Heart left ventricle (tissue), 16 donors: ENCODE measurements at regions not wholly inside any gene's neighbourhood (a gene's known extent, or its start where the extent isn't known, plus 50 kb on each side); places are given as distances from the start of the nearest gene placed in this dataset.

Source experiments
- ATAC-seq, 4 donors: fragments of 200-7000 bp; cut with Tn5 transposase; one replicate each; pipeline ENCODE4 v1.9.1; 2020 to 2022; ENCODE audit warnings: moderate library complexity in 4 of 4, mild to moderate bottlenecking in 3 of 4, moderate number of reproducible peaks in 1 of 4
- DNase-seq, 5 donors: peaks; one replicate each; pipeline ENCODE4 v3.0.0-alpha.2; 2020
- H3K27ac ChIP-seq, 12 donors: fragments of 200-600 bp; sonication (generic) in 4 of 12; one replicate each; pipeline versions ENCODE4 v1.5.0 to v1.8.0; 2016 to 2022; ENCODE audit warnings: mild to moderate bottlenecking in 2 of 12
- H3K27me3 ChIP-seq, 9 donors: fragments of 200-600 bp; sonication (generic) in 2 of 9; one replicate each; pipeline versions ENCODE4 v1.5.1 to v1.8.0; 2016 to 2022; ENCODE audit warnings: mild to moderate bottlenecking in 3 of 9
- H3K36me3 ChIP-seq, 9 donors: fragments of 200-600 bp; sonication (generic) in 2 of 9; one replicate each; pipeline versions ENCODE4 v1.5.0 to v1.8.0; 2018 to 2022; ENCODE audit warnings: mild to moderate bottlenecking in 2 of 9
- H3K4me1 ChIP-seq, 12 donors: fragments of 200-600 bp; sonication (generic) in 4 of 12; one replicate each; pipeline versions ENCODE4 v1.5.0 to v1.8.0; 2016 to 2022; ENCODE audit warnings: mild to moderate bottlenecking in 3 of 12
- H3K4me3 ChIP-seq, 12 donors: fragments of 200-600 bp; sonication (generic) in 4 of 12; one replicate each; pipeline versions ENCODE4 v1.5.0 to v1.8.0; 2017 to 2022; ENCODE audit warnings: mild to moderate bottlenecking in 9 of 12, moderate library complexity in 4 of 12
- H3K9me3 ChIP-seq, 12 donors: fragments of 200-600 bp; sonication (generic) in 4 of 12; one replicate each; pipeline versions ENCODE4 v1.5.0 to v1.8.0; 2016 to 2022; ENCODE audit warnings: mild to moderate bottlenecking in 1 of 12
- CTCF ChIP-seq, 12 donors: fragments of 200-600 bp; sonication (generic) in 4 of 12; IDR thresholded peaks; one replicate each; pipeline versions ENCODE4 v1.5.0 to v1.8.0; 2018 to 2022; ENCODE audit warnings: antibody characterized with exemption in 12 of 12, mild to moderate bottlenecking in 5 of 12
- POLR2A ChIP-seq, 2 donors: fragments of 450-650 bp; IDR thresholded peaks; one replicate each; pipeline ENCODE4 v1.6.1; 2017; ENCODE audit warnings: antibody characterized with exemption in 2 of 2, mild to moderate bottlenecking in 2 of 2, moderate library complexity in 2 of 2
- WGBS, 4 donors: extraction: QIAGEN DNeasy Blood & Tissue Kit in 2 of 4; methylation state at CpG; one replicate each; pipeline versions ENCODE4 v1.1.5 to v1.1.7; 2013 to 2018; 5-methylcytosine and 5-hydroxymethylcytosine counted together
- intact Hi-C, 10 donors: fragments of 100-400 bp; cut with DNase I; formaldehyde crosslinking; loops; one replicate each; pipeline versions ENCODE4 v1.11.1 to v1.14.2; 2022
- donor health status: ischemic (EF 13 %, LVEDD 7.1; RV severe dilation, severe dysfunction).
- donor health status: healthy with polysubstance abuse.
- donor health status: DM: no; HTN: yes; CAD: no.
- donor health status: DM: no; HTN: no; CAD: no.
- donor health status: ischemic (EF 25% LVEDD 6.9; RV normal size, moderate dysfunction).
- donor health status: ischemic (EF 25% LVEDD 5.7; RV mildly dilated, moderate dysfunction).
- donor health status: healthy.
- donor health status: DM: yes; HTN: yes; CAD: no.
- donor health status: ischemic (EF 35%, LVEDD 5.7; RV mildly dilated, moderate dysfunction).
- donor health status: nonischemic (EF 11% LVEDD 7.7; RV severe dilation, severe dysfunction).
- donor health status: DM: yes; HTN: yes; CAD: no.
- donor health status: PGD.
- donor health status: ischemic (EF 29% LVEDD 5.4; RV normal size, mild dysfunction).
- donor health status: nonischemic (EF 23%, LVEDD 6.1; RV moderate dilation, normal function).

GRCh38 chr15:38040615-38041014 lies 106.2 kb downstream of the TMCO5A start:
- Histone ChIP-seq H3K36me3 (no peaks in the 10 kb centered on the region), H3K27ac (no peak overlapping the region), H3K4me3 (no peak overlapping the region), H3K9me3 (no peaks in the 10 kb centered on the region), H3K27me3 (no peaks in the 10 kb centered on the region), H3K4me1 (peaks cover 0 to 24% (median 0%) of the 10 kb centered on the region in 12 donors)
- intact Hi-C loops: no loop called here
- no peak for TF ChIP-seq POLR2A (IDR thresholded peaks at IDR 0.05)
- TF ChIP-seq CTCF (IDR thresholded peaks at IDR 0.05): no peak
- DNase-seq (no peak), ATAC-seq (no peak)
- WGBS, 4 donors: 95 to 99% (median 99%) methylated on average over 2 of the region's 2 CpGs

GRCh38 chr15:38041576-38041975 lies 107.1 kb downstream of the TMCO5A start:
- DNase-seq (no peak), ATAC-seq (no peak)
- intact Hi-C loops: no loop called here
- no peak overlapping the region for H3K4me3 ChIP-seq
- H3K9me3 ChIP-seq: no peaks in the 10 kb centered on the region
- peak overlapping the region in 1 of 12 donors; percentile 82 for H3K27ac ChIP-seq
- 37 to 45% (median 42%) methylated on average over 2 of the region's 2 CpGs for WGBS, 4 donors
- no peaks in the 10 kb centered on the region for H3K36me3 ChIP-seq
- H3K4me1 ChIP-seq: peaks cover 0 to 24% (median 0%) of the 10 kb centered on the region in 12 donors
- TF ChIP-seq CTCF (IDR thresholded peaks at IDR 0.05): no peak
- TF ChIP-seq POLR2A (IDR thresholded peaks at IDR 0.05): no peak
- no peaks in the 10 kb centered on the region for H3K27me3 ChIP-seq

DNA sequence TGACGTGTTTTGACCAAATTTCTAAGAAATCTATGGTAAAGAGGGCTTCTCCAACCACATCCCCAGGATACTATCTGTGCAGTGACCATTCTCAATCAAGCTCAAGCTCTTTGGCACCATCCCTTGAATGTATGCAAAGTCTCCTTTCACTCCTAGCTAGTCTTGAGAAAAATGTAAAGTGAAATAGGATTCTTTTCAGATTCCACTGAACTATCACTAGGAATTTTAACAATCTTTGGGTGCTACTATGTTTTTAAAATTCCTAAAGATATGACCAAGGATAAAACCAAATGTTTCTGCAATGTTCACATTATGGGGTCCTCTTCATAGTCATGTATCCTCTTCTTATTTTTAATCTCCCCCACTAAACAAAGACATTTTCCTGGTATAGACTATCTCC lies 107.8 kb downstream of the TMCO5A start:
- intact Hi-C loops: no loop called here
- ATAC-seq: no peak
- H3K4me3 ChIP-seq: no peak overlapping the region
- no peaks in the 10 kb centered on the region for H3K27me3 ChIP-seq
- H3K27ac ChIP-seq: peak overlapping the region in 1 of 12 donors; percentile 82
- no peak for DNase-seq
- TF ChIP-seq POLR2A (IDR thresholded peaks at IDR 0.05): no peak
- no peaks in the 10 kb centered on the region for H3K9me3 ChIP-seq
- H3K36me3 ChIP-seq: no peaks in the 10 kb centered on the region
- 82 to 92% (median 87%) methylated on average over 1 of the region's 1 CpG for WGBS, 4 donors
- peaks cover 0 to 24% (median 0%) of the 10 kb centered on the region in 12 donors for H3K4me1 ChIP-seq

DNA sequence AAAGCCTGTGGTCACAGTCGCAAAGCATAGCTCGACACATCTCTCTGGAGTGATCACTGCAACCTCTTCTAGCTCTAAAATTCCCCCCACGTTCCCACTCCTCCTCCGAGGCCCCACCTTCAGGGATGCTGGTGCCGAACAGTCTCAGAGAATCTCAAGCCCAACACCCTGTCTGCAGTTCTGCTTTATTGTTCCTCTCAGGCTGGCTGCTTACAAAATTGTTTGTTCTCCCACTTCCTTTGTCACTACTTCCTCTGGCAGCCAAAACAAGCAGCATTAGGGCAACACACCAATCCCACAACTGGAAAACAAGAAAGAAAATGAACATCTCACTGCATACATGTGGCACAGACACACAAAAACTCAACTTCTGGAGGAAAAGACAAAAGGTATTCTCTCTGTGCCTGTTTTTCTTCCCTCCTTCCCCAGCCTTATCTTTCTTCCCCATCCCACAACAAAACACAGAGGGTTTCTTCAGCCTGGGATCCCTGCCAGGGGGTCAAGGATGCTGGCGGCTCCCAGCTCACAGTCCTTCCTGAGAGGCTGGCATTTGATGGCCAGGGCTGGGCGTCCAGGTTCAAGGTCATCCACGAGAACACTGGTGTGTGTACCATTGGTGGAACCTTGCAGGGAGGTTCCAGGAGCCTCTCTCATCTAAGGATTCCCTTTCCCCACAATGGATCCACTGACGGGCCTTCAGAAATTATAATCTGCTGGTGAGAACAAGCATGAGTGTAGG lies 108.4 kb downstream of the TMCO5A start:
- intact Hi-C loops: no loop called here
- peak in 3 of 5 donors; percentile 12 to 26 (median 17) for DNase-seq
- WGBS, 4 donors: 55 to 65% (median 59%) methylated on average over 9 of the region's 9 CpGs
- Histone ChIP-seq H3K4me1 (peaks cover 0 to 24% (median 0%) of the 10 kb centered on the region in 12 donors), H3K9me3 (no peaks in the 10 kb centered on the region), H3K4me3 (no peak overlapping the region), H3K36me3 (no peaks in the 10 kb centered on the region), H3K27ac (peak overlapping the region in 5 of 12 donors; percentile 3 to 82 (median 22)), H3K27me3 (no peaks in the 10 kb centered on the region)
- ATAC-seq: peak in 3 of 4 donors; percentile 39 to 75 (median 70)
- TF ChIP-seq CTCF (IDR thresholded peaks at IDR 0.05) (no peak), POLR2A (IDR thresholded peaks at IDR 0.05) (no peak)
